ENCODE measurements at regions not wholly inside any gene's neighbourhood (a gene's known extent, or its start where the extent isn't known, plus 50 kb on each side); places are given as distances from the start of the nearest gene placed in this dataset.

GRCh38 chr10:113228530-113228929 is 278.5 kb downstream of the TCF7L2 start:
- Histone ChIP-seq H3K4me1 (ENCODE audit: control extremely low read depth in 1 of 4, control insufficient read depth in 4 of 4, insufficient read depth in 4 of 4, low read length in 3 of 4) (peaks cover 7 to 21% (median 12%) of the 10 kb centered on the region in 4 experiments), H3K4me3 (ENCODE audit: control insufficient read depth in 1 of 7, extremely low read depth in 1 of 7, insufficient read depth in 4 of 7, low read depth in 2 of 7, low read length in 6 of 7) (no peak overlapping the region), H3K36me3 (ENCODE audit: control insufficient read depth in 4 of 4, insufficient read depth in 4 of 4, low read length in 3 of 4) (no peaks in the 10 kb centered on the region), H3K9me3 (ENCODE audit: control extremely low read depth in 1 of 5, control insufficient read depth in 4 of 5, insufficient read depth in 2 of 5, low read depth in 1 of 5, low read length in 4 of 5) (no peaks in the 10 kb centered on the region), H3K27ac (ENCODE audit: insufficient read depth in 1 of 2, low read depth in 1 of 2, low read length in 2 of 2, poor library complexity in 1 of 2, severe bottlenecking in 2 of 2) (no peak overlapping the region), H3K27me3 (replicated peaks in 2 of 5; ENCODE audit: control insufficient read depth in 4 of 5, insufficient read depth in 5 of 5, low read length in 4 of 5) (no peaks in the 10 kb centered on the region)
- ChIA-PET POLR2A (interaction anchor here (0.7 kb wide), 1 partner anchor 10 kb away, joined by 3 read pairs; no protein-coding TSS in a partner anchor), CTCF (interaction anchor here (0.5 to 2.0 kb wide), 4 partner anchors 9 to 913 kb away, joined by 3 to 7 read pairs (median 6); no protein-coding TSS in a partner anchor)
- WGBS (ENCODE audit: insufficient coverage): 100% methylated on average over 1 of the region's 7 CpGs
- DNase-seq: no peak

DNA sequence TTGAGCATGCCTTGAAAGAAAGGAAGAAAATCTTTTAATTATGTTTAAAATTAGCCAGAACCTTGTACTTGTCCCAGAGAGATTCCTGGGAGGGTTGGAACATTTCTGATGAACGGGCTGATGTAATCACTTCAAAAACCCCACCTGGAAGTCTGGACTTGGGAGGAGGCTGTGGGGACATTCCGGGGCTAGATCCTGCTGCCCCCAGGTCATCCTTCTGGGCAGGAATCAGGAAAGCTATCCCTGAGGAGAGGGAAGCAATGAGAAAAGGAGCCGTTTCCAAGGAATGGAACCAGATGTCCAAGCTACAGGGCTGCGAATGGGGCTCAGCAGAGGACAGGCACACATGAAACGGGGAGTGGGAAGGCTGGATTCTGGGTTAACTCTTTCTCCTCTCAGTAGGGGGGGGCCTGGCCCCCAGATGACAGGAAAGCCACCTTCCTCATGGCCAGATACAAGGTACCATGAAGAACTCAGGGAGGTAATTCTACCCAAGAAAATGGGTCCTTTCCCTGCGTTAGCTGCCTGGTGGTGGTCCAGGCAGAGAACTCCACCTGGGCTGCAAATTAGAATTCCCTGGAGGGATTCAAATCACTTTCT is 280.1 kb downstream of the TCF7L2 start:
- WGBS (ENCODE audit: insufficient coverage): 95% methylated on average over 5 of the region's 6 CpGs
- H3K4me3 ChIP-seq (ENCODE audit: control insufficient read depth in 1 of 7, extremely low read depth in 1 of 7, insufficient read depth in 4 of 7, low read depth in 2 of 7, low read length in 6 of 7): no peak overlapping the region
- DNase-seq: no peak
- no peaks in the 10 kb centered on the region for H3K9me3 ChIP-seq (ENCODE audit: control extremely low read depth in 1 of 5, control insufficient read depth in 4 of 5, insufficient read depth in 2 of 5, low read depth in 1 of 5, low read length in 4 of 5)
- H3K27ac ChIP-seq (ENCODE audit: insufficient read depth in 1 of 2, low read depth in 1 of 2, low read length in 2 of 2, poor library complexity in 1 of 2, severe bottlenecking in 2 of 2): no peak overlapping the region
- H3K27me3 ChIP-seq (replicated peaks in 2 of 5; ENCODE audit: control insufficient read depth in 4 of 5, insufficient read depth in 5 of 5, low read length in 4 of 5): no peaks in the 10 kb centered on the region
- peaks cover 7 to 22% (median 12%) of the 10 kb centered on the region in 4 experiments for H3K4me1 ChIP-seq (ENCODE audit: control extremely low read depth in 1 of 4, control insufficient read depth in 4 of 4, insufficient read depth in 4 of 4, low read length in 3 of 4)
- CTCF ChIA-PET: interaction anchor here (0.9 kb wide), 1 partner anchor 14 kb away, joined by 3 read pairs; no protein-coding TSS in a partner anchor
- POLR2A ChIA-PET: no interaction called here
- H3K36me3 ChIP-seq (ENCODE audit: control insufficient read depth in 4 of 4, insufficient read depth in 4 of 4, low read length in 3 of 4): no peaks in the 10 kb centered on the region

DNA sequence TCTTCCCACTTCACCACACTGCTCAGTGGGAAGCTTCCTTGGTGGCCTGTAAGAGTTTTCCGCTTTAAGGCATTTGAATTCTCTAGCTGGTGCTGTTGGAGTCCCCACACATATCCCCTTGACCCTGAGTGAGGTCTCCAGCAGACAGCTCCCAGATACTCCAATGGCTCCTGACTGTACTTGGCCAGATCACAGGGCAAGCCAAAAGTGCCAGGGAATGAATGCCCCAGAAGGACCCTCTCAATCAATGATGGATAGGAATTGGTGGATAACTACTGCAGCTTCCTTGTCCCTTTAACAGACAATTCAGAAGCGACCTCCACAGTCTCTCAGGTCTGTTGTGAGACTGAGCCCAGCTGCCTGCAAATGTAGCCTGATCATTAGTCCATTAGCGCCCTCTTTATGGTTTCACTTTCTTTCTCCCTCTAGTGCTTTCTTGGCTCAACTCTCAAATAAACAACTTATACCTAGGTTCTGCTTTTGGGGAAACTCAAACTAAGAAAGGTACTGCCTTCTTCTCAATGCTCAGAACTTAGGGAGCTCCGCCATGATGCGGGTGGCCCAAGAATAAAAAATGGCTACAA is 283.0 kb downstream of the TCF7L2 start:
- Histone ChIP-seq H3K36me3 (ENCODE audit: control insufficient read depth in 4 of 4, insufficient read depth in 4 of 4, low read length in 3 of 4) (no peaks in the 10 kb centered on the region), H3K9me3 (ENCODE audit: control extremely low read depth in 1 of 5, control insufficient read depth in 4 of 5, insufficient read depth in 2 of 5, low read depth in 1 of 5, low read length in 4 of 5) (no peaks in the 10 kb centered on the region), H3K27me3 (replicated peaks in 2 of 5; ENCODE audit: control insufficient read depth in 4 of 5, insufficient read depth in 5 of 5, low read length in 4 of 5) (no peaks in the 10 kb centered on the region), H3K4me1 (ENCODE audit: control extremely low read depth in 1 of 4, control insufficient read depth in 4 of 4, insufficient read depth in 4 of 4, low read length in 3 of 4) (peaks cover 0 to 10% (median 2%) of the 10 kb centered on the region in 4 experiments), H3K27ac (ENCODE audit: insufficient read depth in 1 of 2, low read depth in 1 of 2, low read length in 2 of 2, poor library complexity in 1 of 2, severe bottlenecking in 2 of 2) (no peak overlapping the region), H3K4me3 (ENCODE audit: control insufficient read depth in 1 of 7, extremely low read depth in 1 of 7, insufficient read depth in 4 of 7, low read depth in 2 of 7, low read length in 6 of 7) (peak overlapping the region in 3 of 7 experiments; percentile 33 to 50 (median 46))
- ChIA-PET CTCF (interaction anchor here (0.8 to 1.6 kb wide), 7 partner anchors 9 to 152 kb away, joined by 3 to 10 read pairs (median 4); no protein-coding TSS in a partner anchor), POLR2A (interaction anchor here (0.5 kb wide), 1 partner anchor 14 kb away, joined by 3 read pairs; no protein-coding TSS in a partner anchor)
- 69% methylated on average over 5 of the region's 5 CpGs for WGBS (ENCODE audit: insufficient coverage)
- DNase-seq: peak; percentile 52 to 92 (median 89)

- Histone ChIP-seq H3K36me3 (ENCODE audit: control insufficient read depth in 4 of 4, insufficient read depth in 4 of 4, low read length in 3 of 4) (no peaks in the 10 kb centered on the region), H3K9me3 (ENCODE audit: control extremely low read depth in 1 of 5, control insufficient read depth in 4 of 5, insufficient read depth in 2 of 5, low read depth in 1 of 5, low read length in 4 of 5) (no peaks in the 10 kb centered on the region), H3K4me3 (ENCODE audit: control insufficient read depth in 1 of 7, extremely low read depth in 1 of 7, insufficient read depth in 4 of 7, low read depth in 2 of 7, low read length in 6 of 7) (no peak overlapping the region), H3K4me1 (ENCODE audit: control extremely low read depth in 1 of 4, control insufficient read depth in 4 of 4, insufficient read depth in 4 of 4, low read length in 3 of 4) (peaks cover 0 to 14% (median 3%) of the 10 kb centered on the region in 4 experiments), H3K27ac (ENCODE audit: insufficient read depth in 1 of 2, low read depth in 1 of 2, low read length in 2 of 2, poor library complexity in 1 of 2, severe bottlenecking in 2 of 2) (no peak overlapping the region), H3K27me3 (replicated peaks in 2 of 5; ENCODE audit: control insufficient read depth in 4 of 5, insufficient read depth in 5 of 5, low read length in 4 of 5) (no peaks in the 10 kb centered on the region)
- DNase-seq: no peak
- CTCF ChIA-PET: interaction anchor here (1.0 kb wide), 1 partner anchor 18 kb away, joined by 4 read pairs; no protein-coding TSS in a partner anchor
- WGBS (ENCODE audit: insufficient coverage): no CpG with 5 or more reads among the region's 3 CpGs
- POLR2A ChIA-PET: no interaction called here
Observed at GRCh38 chr10:113234481-113234880, 284.4 kb downstream of the TCF7L2 start.

DNA sequence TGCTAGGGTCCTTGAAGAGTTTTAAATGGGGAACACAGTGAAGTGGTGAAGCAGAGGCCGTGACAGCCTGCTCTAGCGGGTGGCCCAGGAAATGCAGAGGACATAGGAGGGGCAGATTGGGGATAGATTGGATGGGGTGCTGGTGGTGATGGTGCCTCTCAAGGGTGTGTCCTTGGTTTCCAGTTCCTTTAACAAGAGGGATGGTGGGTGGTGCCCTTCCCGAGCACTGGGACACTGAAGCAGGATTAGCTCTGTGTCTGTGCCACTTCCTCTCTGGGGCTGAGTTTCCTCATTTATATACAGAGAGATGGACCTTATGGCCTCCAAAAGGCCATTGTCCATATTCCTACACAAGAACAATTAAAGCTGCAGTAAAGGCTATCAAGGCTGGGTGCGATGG is 285.5 kb downstream of the TCF7L2 start:
- Histone ChIP-seq H3K4me1 (ENCODE audit: control extremely low read depth in 1 of 4, control insufficient read depth in 4 of 4, insufficient read depth in 4 of 4, low read length in 3 of 4) (peaks cover 4 to 24% (median 13%) of the 10 kb centered on the region in 4 experiments), H3K27ac (ENCODE audit: insufficient read depth in 1 of 2, low read depth in 1 of 2, low read length in 2 of 2, poor library complexity in 1 of 2, severe bottlenecking in 2 of 2) (no peak overlapping the region), H3K4me3 (ENCODE audit: control insufficient read depth in 1 of 7, extremely low read depth in 1 of 7, insufficient read depth in 4 of 7, low read depth in 2 of 7, low read length in 6 of 7) (no peak overlapping the region), H3K27me3 (replicated peaks in 2 of 5; ENCODE audit: control insufficient read depth in 4 of 5, insufficient read depth in 5 of 5, low read length in 4 of 5) (no peaks in the 10 kb centered on the region), H3K9me3 (ENCODE audit: control extremely low read depth in 1 of 5, control insufficient read depth in 4 of 5, insufficient read depth in 2 of 5, low read depth in 1 of 5, low read length in 4 of 5) (no peaks in the 10 kb centered on the region), H3K36me3 (ENCODE audit: control insufficient read depth in 4 of 4, insufficient read depth in 4 of 4, low read length in 3 of 4) (no peaks in the 10 kb centered on the region)
- WGBS (ENCODE audit: insufficient coverage): 100% methylated on average over 2 of the region's 4 CpGs
- POLR2A ChIA-PET: no interaction called here
- no peak for DNase-seq
- CTCF ChIA-PET: interaction anchor here (1.0 to 1.1 kb wide), 2 partner anchors 20 to 150 kb away, joined by 3 read pairs; no protein-coding TSS in a partner anchor

DNA sequence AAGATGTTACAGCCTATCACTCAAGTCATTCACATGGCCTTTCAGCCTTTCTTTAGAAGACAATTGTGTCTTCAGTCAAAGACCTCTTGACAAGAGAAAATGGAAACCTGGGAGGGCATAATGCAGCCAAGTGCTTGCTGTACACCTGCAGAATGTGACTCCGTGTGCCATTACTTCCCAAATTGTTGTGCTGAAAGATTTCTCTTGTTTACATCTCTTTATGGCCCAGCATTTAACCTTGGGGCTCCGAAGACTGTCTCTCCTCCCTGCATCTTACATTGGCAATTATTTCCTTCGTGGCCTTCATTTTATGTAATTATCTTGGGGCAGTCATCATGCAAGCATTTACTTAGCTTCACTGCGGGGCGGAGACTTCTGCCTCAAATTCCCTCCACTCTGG is 287.0 kb downstream of the TCF7L2 start:
- DNase-seq: no peak
- Histone ChIP-seq H3K36me3 (ENCODE audit: control insufficient read depth in 4 of 4, insufficient read depth in 4 of 4, low read length in 3 of 4) (no peaks in the 10 kb centered on the region), H3K4me1 (ENCODE audit: control extremely low read depth in 1 of 4, control insufficient read depth in 4 of 4, insufficient read depth in 4 of 4, low read length in 3 of 4) (peaks cover 10 to 39% (median 28%) of the 10 kb centered on the region in 4 experiments), H3K4me3 (ENCODE audit: control insufficient read depth in 1 of 7, extremely low read depth in 1 of 7, insufficient read depth in 4 of 7, low read depth in 2 of 7, low read length in 6 of 7) (no peak overlapping the region), H3K9me3 (ENCODE audit: control extremely low read depth in 1 of 5, control insufficient read depth in 4 of 5, insufficient read depth in 2 of 5, low read depth in 1 of 5, low read length in 4 of 5) (no peaks in the 10 kb centered on the region), H3K27me3 (replicated peaks in 2 of 5; ENCODE audit: control insufficient read depth in 4 of 5, insufficient read depth in 5 of 5, low read length in 4 of 5) (no peaks in the 10 kb centered on the region), H3K27ac (ENCODE audit: insufficient read depth in 1 of 2, low read depth in 1 of 2, low read length in 2 of 2, poor library complexity in 1 of 2, severe bottlenecking in 2 of 2) (no peak overlapping the region)
- WGBS (ENCODE audit: insufficient coverage): 92% methylated on average over 2 of the region's 5 CpGs
- ChIA-PET POLR2A (no interaction called here), CTCF (interaction anchor here (0.7 to 1.7 kb wide), 3 partner anchors 10 to 186 kb away, joined by 3 to 5 read pairs (median 3); no protein-coding TSS in a partner anchor)
